Aorta (tissue), 5 donors: ENCODE measurements at regions not wholly inside any gene's neighbourhood (a gene's known extent, or its start where the extent isn't known, plus 50 kb on each side); places are given as distances from the start of the nearest gene placed in this dataset.
"Not testable (repeated sequence)": the region's sequence is repeated elsewhere in the genome, so short reads cannot be mapped to it uniquely, and the experiment has no call there.

ENCODE experiments used
- ATAC-seq: fragments of 200-7000 bp; cut with Tn5 transposase; one replicate; pipeline ENCODE4 v1.9.1; 2022; ENCODE audit warnings: moderate library complexity; ENCODE audit not compliant: low FRiP score
- DNase-seq, 2 donors: peaks; one replicate each; pipeline ENCODE4 v3.0.0-alpha.2; 2020
- H3K27ac ChIP-seq, 2 donors: one replicate each; pipeline ENCODE4 v1.5.1; 2013; ENCODE audit warnings: low read length in 2 of 2, mild to moderate bottlenecking in 2 of 2, moderate library complexity in 2 of 2, control low read depth in 1 of 2, inconsistent platforms in 1 of 2, low read depth in 1 of 2
- H3K27me3 ChIP-seq, 2 donors: one replicate each; pipeline ENCODE4 v1.6.1; 2013; ENCODE audit warnings: control low read depth in 1 of 2, low read length in 1 of 2, mild to moderate bottlenecking in 1 of 2, moderate library complexity in 1 of 2; ENCODE audit not compliant: insufficient read depth in 2 of 2, control insufficient read depth in 1 of 2
- H3K36me3 ChIP-seq, 2 donors: one replicate each; pipeline ENCODE4 v1.6.1; 2013; ENCODE audit warnings: control low read depth in 1 of 2, low read length in 1 of 2, mild to moderate bottlenecking in 1 of 2; ENCODE audit not compliant: insufficient read depth in 2 of 2, control insufficient read depth in 1 of 2
- H3K4me1 ChIP-seq, 2 donors: one replicate each; pipeline ENCODE4 v1.6.1; 2013; ENCODE audit warnings: low read length in 2 of 2, control low read depth in 1 of 2, mild to moderate bottlenecking in 1 of 2, moderate library complexity in 1 of 2; ENCODE audit not compliant: insufficient read depth in 2 of 2, control insufficient read depth in 1 of 2
- H3K4me3 ChIP-seq, 2 donors: one replicate each; pipeline ENCODE4 v1.5.1; 2013; ENCODE audit warnings: low read length in 2 of 2, control low read depth in 1 of 2, mild to moderate bottlenecking in 1 of 2
- H3K9me3 ChIP-seq: one replicate; pipeline ENCODE4 v1.6.1; 2013; ENCODE audit warnings: mild to moderate bottlenecking, low read length; ENCODE audit not compliant: control insufficient read depth
- WGBS, 2 donors: extraction: QIAGEN DNeasy Blood & Tissue Kit; methylation state at CpG; one replicate each; pipeline ENCODE4 v1.1.7; 2013; 5-methylcytosine and 5-hydroxymethylcytosine counted together
- intact Hi-C, 2 donors: fragments of 100-400 bp; cut with DNase I; formaldehyde crosslinking; loops; one replicate each; pipeline versions ENCODE4 v1.14.2 to v1.15.0; 2022
- donor health status: healthy with polysubstance abuse.
- donor health status: Bipolar disorder and iron deficiency.
- donor health status: DM: no; HTN: no; CAD: no.
- donor health status: DM: no; HTN: no; CAD: no.
- donor health status: DM: yes; HTN: yes; CAD: no.

DNA sequence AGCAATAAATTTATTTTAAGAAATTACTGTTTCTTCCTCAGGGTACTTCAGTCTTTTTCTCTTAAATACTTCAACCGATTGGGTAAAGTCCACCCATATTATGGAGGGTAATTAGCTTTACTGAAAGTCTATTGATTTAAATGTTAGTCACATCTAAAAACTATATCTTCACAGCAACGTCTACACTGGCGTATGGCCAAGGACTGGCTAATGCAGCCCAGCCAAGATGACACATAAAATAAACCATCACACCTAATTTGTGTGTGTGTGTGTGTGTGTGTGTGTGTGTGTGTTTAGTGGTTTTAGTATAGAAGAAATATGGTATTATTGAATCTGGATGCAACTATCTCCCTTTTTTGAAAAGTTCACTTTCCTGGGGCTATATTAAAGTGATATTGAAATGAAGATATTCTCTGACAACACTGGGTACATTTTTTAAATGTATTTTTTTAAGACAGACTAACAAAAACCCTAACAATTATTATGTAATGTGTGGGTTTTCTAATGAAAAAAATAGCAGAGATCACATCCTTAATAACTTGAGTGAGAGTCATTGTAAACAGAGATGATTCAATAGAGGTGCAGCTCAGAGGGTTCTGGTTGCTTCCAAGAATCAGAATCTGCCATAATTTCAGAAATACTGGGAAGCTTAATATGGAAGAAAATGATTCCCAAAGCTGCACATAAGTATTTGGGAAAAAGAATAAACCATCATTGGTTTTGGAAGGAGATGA lies 584.2 kb upstream of the MBL2 start:
- Histone ChIP-seq H3K36me3 (no peaks in the 10 kb centered on the region), H3K4me3 (no peak overlapping the region), H3K27ac (no peak overlapping the region), H3K4me1 (no peaks in the 10 kb centered on the region), H3K27me3 (no peaks in the 10 kb centered on the region), H3K9me3 (no peaks in the 10 kb centered on the region)
- ATAC-seq (no peak), DNase-seq (no peak)
- intact Hi-C loops: no loop called here
- WGBS, 2 donors: 55 to 58% methylated on average over 3 of the region's 3 CpGs

DNA sequence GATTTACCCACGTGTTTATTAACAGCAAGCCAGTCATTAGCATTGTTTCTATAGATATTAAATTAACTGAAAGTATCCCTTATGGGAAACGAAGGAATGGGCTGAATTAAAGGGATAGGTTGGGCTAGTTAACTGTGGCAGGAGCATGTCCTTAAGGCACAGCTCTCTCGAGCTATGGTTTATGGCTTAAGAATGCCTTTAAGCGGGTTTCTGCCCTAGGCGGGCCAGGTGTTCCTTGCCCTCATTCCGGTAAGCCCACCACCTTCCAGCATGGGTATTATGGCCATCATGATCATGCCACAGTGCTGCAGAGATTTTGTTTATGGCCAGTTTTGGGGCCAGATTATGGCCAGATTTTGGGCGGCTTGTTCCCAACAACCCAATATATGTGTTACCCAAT lies 569.9 kb upstream of the MBL2 start:
- intact Hi-C loops: not testable (repeated sequence)

DNA sequence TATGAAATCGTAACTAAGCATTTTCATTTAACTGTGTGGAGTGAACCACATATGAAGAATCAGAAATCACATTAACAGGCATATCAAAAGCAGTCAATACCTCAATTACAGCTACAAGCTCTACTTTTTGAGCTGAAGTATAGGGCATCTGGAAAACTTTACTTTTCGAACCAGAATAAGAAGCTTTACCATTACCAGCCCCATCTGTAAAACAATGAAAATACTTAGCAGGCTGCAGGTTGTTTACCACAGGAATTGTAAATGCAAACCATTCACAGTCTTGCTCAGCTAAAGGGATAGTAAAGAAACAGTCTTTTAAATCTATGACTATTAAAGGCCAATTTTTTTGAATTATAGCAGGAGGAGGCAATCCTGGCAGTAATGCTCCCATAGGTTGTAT lies 565.6 kb upstream of the MBL2 start:
- intact Hi-C loops, DNase-seq, H3K9me3 ChIP-seq, H3K27ac ChIP-seq, H3K27me3 ChIP-seq, H3K4me3 ChIP-seq, H3K4me1 ChIP-seq, H3K36me3 ChIP-seq, ATAC-seq: not testable (repeated sequence)
- 45 to 65% methylated on average over 2 of the region's 2 CpGs for WGBS, 2 donors

More for the DNA sequence above, 569.9 kb upstream of the MBL2 start:
- DNase-seq, H3K27me3 ChIP-seq, H3K27ac ChIP-seq, H3K4me1 ChIP-seq, H3K4me3 ChIP-seq, H3K36me3 ChIP-seq, H3K9me3 ChIP-seq, ATAC-seq: not testable (repeated sequence)
- WGBS, 2 donors: 87 to 88% methylated on average over 7 of the region's 7 CpGs

DNA sequence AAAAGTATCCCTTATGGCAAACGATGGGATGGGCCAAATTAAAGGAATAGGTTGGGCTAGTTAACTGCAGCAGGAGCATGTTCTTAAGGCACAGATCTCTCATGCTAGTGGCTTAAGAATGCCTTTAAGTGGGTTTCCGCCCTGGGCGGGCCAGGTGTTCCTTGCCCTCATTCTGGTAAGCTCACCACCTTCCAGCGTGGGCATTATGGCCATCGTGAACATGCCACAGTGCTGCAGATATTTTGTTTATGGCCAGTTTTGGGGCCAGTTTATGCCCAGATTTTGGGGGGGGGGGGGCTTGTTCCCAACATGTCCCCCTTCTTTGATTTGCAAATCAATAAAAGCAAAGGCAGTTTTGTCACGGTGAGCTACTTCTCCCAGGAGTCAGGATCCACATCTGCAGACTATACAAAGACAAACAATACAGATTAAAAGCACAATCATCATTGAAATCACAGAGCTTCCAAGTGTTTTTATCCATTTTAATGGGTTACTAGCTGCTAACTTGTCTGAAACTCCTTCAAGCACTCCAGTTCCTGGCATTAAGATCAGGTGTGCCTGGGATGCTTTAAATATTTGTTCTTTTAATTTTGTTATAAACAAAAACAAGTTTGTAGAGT lies 563.3 kb upstream of the MBL2 start:
- H3K4me1 ChIP-seq, ATAC-seq, DNase-seq, H3K27ac ChIP-seq, intact Hi-C loops, H3K4me3 ChIP-seq, H3K9me3 ChIP-seq, H3K27me3 ChIP-seq, H3K36me3 ChIP-seq: not testable (repeated sequence)
- WGBS, 2 donors: 79 to 91% methylated on average over 6 of the region's 6 CpGs

DNA sequence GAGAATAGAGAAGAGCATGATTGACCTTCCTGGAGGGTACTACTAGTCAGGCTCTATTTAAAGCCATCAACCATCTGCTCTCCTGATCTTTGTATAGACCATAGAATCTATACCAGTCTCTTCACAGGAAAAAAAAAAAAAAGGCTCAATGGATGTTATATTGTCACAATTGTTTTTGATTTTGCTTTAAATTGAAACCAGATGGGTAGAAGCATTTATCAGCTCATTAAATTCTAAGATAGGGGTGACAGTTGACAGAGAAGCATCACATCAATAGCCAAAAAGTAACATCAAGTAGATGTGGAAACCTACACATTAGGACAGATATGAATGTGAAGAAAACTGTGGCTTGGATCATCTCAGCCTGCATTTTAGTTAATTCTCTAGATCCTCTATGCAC lies 558.9 kb upstream of the MBL2 start:
- intact Hi-C loops: no loop called here
- H3K4me1 ChIP-seq: no peaks in the 10 kb centered on the region
- H3K27ac ChIP-seq: no peak overlapping the region
- H3K36me3 ChIP-seq: no peaks in the 10 kb centered on the region
- no peak for ATAC-seq
- peaks cover 1% of the 10 kb centered on the region for H3K9me3 ChIP-seq
- no peak overlapping the region for H3K4me3 ChIP-seq
- no peaks in the 10 kb centered on the region for H3K27me3 ChIP-seq
- DNase-seq: no peak

DNA sequence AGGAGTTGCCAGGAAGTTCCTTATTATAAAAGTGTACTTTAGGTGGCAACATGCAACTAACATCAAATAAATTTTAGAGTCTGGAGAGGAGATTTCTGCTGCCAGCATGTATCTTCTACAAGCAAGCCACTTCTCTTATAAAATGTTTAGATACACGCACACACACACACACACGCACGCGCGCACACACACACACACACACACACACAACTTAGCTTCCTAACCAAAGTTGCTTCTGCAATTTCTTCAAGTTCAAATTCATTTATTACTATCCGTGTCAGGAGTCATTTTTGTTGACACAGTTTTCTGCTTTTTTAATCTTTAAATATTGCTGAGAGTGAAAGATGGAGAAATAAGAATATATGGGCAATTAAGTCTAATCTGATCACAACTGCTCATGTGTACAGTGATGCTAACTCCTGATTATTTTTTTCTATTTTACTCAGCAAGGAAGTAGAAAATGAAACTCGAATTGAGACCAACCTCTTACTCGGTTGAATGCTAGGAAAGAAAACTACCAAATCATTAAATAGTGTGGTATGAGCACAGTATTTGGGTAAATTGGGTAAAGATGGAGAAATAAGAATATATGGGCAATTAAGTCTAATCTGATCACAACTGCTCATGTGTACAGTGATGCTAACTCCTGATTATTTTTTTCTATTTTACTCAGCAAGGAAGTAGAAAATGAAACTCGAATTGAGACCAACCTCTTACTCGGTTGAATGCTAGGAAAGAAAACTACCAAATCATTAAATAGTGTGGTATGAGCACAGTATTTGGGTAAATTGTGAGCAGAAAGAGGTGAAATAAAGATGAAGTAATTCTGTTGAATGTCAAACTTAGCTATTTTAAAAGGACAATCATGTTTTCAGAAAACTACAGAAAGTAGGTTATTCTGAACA lies 554.1 kb upstream of the MBL2 start:
- H3K36me3 ChIP-seq, H3K4me1 ChIP-seq, H3K4me3 ChIP-seq, H3K27ac ChIP-seq, H3K27me3 ChIP-seq, H3K9me3 ChIP-seq, DNase-seq, ATAC-seq, intact Hi-C loops: not testable (repeated sequence)
- 54 to 68% methylated on average over 7 to 8 of the region's 10 CpGs for WGBS, 2 donors

DNA sequence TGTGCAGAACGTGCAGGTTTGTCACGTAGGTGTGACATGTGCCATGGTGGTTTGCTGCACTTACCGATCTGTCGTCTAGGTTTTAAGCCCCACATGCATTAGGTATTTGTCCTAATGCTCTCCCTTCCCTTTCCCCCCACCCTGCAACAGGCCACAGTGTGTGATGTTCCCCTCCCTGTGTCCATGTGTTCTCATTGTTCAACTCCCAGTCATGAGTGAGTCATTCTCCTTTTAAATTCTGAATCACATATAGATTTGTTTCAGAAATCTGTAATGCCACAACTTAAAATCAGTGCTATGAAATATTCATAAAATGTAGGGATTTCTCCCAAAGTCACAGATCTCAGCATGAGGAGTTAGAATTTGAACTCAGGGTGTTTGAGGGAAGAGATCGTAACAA lies 552.5 kb upstream of the MBL2 start:
- intact Hi-C loops: no loop called here
- H3K36me3 ChIP-seq: no peaks in the 10 kb centered on the region
- no peaks in the 10 kb centered on the region for H3K9me3 ChIP-seq
- H3K4me1 ChIP-seq: no peaks in the 10 kb centered on the region
- WGBS, 2 donors: 91 to 94% methylated on average over 5 of the region's 5 CpGs
- no peaks in the 10 kb centered on the region for H3K27me3 ChIP-seq
- ATAC-seq (no peak), DNase-seq (no peak)
- H3K4me3 ChIP-seq: no peak overlapping the region
- H3K27ac ChIP-seq: no peak overlapping the region

DNA sequence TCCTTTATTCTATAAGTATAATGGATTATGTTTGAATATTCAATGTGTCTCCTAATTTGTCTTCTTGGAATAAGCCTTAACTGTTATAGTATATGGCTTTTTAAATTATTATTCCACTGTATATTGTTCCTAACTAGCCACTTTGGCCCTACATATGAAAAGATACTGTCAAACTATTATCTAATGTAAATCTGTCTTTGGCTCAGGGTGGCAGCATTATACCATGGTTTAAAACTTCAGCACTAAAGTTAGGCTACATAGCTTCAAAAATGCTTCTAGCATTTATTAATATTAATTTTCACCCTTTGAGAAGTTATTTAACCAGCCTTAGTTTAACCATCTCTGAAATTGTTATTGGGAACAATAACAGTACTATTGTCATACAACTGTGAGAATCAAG lies 543.1 kb upstream of the MBL2 start:
- H3K4me1 ChIP-seq: no peaks in the 10 kb centered on the region
- intact Hi-C loops: no loop called here
- no peaks in the 10 kb centered on the region for H3K9me3 ChIP-seq
- H3K27ac ChIP-seq: no peak overlapping the region
- DNase-seq (no peak), ATAC-seq (no peak)
- no peaks in the 10 kb centered on the region for H3K36me3 ChIP-seq
- H3K27me3 ChIP-seq: no peaks in the 10 kb centered on the region
- no peak overlapping the region for H3K4me3 ChIP-seq
